ENCODE measurements at regions not wholly inside any gene's neighbourhood (a gene's known extent, or its start where the extent isn't known, plus 50 kb on each side); places are given as distances from the start of the nearest gene placed in this dataset.

DNA sequence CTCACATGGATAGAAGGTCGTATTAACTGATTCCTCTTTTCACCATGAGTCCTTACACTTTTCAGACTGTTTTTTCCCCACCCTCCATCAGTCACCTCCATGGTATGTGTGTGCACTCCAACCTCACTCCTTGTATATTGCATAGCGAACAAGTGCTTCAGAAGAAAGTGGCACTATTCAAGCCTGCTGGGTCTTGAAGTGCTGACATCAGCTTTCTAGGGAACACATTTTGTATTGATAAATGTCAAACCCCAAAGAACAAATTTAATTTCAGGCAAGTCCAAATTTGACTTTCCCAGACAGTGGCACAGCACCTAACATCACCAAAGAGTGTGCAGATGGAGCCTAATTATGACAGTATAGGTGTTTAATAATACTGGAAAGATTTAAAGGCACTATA is 617.4 kb upstream of the STXBP6 start:
- no peak overlapping the region for H3K4me2 ChIP-seq (ENCODE audit: insufficient read depth, low read length)
- H3K79me2 ChIP-seq (ENCODE audit: control insufficient read depth, insufficient read depth, low read length): no peaks in the 10 kb centered on the region
- H4K20me1 ChIP-seq (replicated peaks; ENCODE audit: control insufficient read depth, insufficient read depth, low read length): no peaks in the 10 kb centered on the region
- no peak overlapping the region for H3K9ac ChIP-seq (ENCODE audit: insufficient read depth in 1 of 2, low read depth in 2 of 2, low read length in 2 of 2)
- POLR2A ChIA-PET: no interaction called here
- no peaks in the 10 kb centered on the region for H3K36me3 ChIP-seq (ENCODE audit: control insufficient read depth, insufficient read depth, low read length)
- FAIRE-seq (no peak), DNase-seq (ENCODE audit: extremely low read depth in 1 of 4, low spot score in 3 of 4) (no peak), ATAC-seq (no peak)
- H3K4me3 ChIP-seq: no peak overlapping the region
- in situ Hi-C loops (cut with MboI) (no loop called here), intact Hi-C loops (cut with micrococcal nuclease) (no loop called here)
- CTCF ChIA-PET (ENCODE audit: low intra/inter-chr PET ratio): no interaction called here
- no peak overlapping the region for H3K27ac ChIP-seq (ENCODE audit: extremely low read depth, low read depth, low read length)
- H3K9me1 ChIP-seq (ENCODE audit: control insufficient read depth, insufficient read depth, low read length): no peaks in the 10 kb centered on the region
- 0% methylated on average over 2 of the region's 2 CpGs for WGBS (ENCODE audit: insufficient coverage, low coverage, missing lambda C conversion rate)
- no peaks in the 10 kb centered on the region for H3K4me1 ChIP-seq (replicated peaks in 1 of 2; ENCODE audit: control insufficient read depth in 2 of 2, insufficient read depth in 2 of 2, low read length in 2 of 2)
- H3K27me3 ChIP-seq (ENCODE audit: control insufficient read depth in 2 of 2, insufficient read depth in 2 of 2, low read length in 2 of 2): no peaks in the 10 kb centered on the region
- BruUV-seq (replicated peaks): no TSS peak
- no peak overlapping the region for H2AFZ ChIP-seq (ENCODE audit: low read depth, low read length)
- TF ChIP-seq, protein P1, sequence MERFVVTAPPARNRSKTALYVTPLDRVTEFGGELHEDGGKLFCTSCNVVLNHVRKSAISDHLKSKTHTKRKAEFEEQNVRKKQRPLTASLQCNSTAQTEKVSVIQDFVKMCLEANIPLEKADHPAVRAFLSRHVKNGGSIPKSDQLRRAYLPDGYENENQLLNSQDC (CRISPR knock-in tag; IDR thresholded peaks at IDR 0.05): no peak
- TF ChIP-seq ADNP (tag; IDR thresholded peaks at IDR 0.05): no peak
- TF ChIP-seq NEUROD1 (IDR thresholded peaks at IDR 0.05; ENCODE audit: borderline replicate concordance, low read depth, low read length, partially characterized antibody): no peak
- no peak for TF ChIP-seq WHSC1 (IDR thresholded peaks at IDR 0.05; ENCODE audit: low read length)
- TF ChIP-seq SRSF3 (IDR thresholded peaks at IDR 0.05; ENCODE audit: insufficient read depth, low read length): no peak
- no peak for TF ChIP-seq HDAC6 (IDR thresholded peaks at IDR 0.05; ENCODE audit: low read depth, low read length)
- TF ChIP-seq KAT2B (IDR thresholded peaks at IDR 0.05; ENCODE audit: low read depth, low read length): no peak
- TF ChIP-seq HDAC8 (tag; IDR thresholded peaks at IDR 0.05): no peak
- TF ChIP-seq, protein P2, sequence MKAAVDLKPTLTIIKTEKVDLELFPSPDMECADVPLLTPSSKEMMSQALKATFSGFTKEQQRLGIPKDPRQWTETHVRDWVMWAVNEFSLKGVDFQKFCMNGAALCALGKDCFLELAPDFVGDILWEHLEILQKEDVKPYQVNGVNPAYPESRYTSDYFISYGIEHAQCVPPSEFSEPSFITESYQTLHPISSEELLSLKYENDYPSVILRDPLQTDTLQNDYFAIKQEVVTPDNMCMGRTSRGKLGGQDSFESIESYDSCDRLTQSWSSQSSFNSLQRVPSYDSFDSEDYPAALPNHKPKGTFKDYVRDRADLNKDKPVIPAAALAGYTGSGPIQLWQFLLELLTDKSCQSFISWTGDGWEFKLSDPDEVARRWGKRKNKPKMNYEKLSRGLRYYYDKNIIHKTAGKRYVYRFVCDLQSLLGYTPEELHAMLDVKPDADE (conservative IDR thresholded peaks at IDR 0.05; ENCODE audit: control insufficient read depth, low read depth, low read length): no peak
- TF ChIP-seq ZNF57 (CRISPR knock-in tag; IDR thresholded peaks at IDR 0.05): no peak
- TF ChIP-seq ZNF696 (CRISPR knock-in tag; conservative IDR thresholded peaks at IDR 0.05): no peak
- TF ChIP-seq, protein P3, sequence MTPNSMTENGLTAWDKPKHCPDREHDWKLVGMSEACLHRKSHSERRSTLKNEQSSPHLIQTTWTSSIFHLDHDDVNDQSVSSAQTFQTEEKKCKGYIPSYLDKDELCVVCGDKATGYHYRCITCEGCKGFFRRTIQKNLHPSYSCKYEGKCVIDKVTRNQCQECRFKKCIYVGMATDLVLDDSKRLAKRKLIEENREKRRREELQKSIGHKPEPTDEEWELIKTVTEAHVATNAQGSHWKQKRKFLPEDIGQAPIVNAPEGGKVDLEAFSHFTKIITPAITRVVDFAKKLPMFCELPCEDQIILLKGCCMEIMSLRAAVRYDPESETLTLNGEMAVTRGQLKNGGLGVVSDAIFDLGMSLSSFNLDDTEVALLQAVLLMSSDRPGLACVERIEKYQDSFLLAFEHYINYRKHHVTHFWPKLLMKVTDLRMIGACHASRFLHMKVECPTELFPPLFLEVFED (CRISPR knock-in tag; conservative IDR thresholded peaks at IDR 0.05): no peak
- TF ChIP-seq, protein P4, sequence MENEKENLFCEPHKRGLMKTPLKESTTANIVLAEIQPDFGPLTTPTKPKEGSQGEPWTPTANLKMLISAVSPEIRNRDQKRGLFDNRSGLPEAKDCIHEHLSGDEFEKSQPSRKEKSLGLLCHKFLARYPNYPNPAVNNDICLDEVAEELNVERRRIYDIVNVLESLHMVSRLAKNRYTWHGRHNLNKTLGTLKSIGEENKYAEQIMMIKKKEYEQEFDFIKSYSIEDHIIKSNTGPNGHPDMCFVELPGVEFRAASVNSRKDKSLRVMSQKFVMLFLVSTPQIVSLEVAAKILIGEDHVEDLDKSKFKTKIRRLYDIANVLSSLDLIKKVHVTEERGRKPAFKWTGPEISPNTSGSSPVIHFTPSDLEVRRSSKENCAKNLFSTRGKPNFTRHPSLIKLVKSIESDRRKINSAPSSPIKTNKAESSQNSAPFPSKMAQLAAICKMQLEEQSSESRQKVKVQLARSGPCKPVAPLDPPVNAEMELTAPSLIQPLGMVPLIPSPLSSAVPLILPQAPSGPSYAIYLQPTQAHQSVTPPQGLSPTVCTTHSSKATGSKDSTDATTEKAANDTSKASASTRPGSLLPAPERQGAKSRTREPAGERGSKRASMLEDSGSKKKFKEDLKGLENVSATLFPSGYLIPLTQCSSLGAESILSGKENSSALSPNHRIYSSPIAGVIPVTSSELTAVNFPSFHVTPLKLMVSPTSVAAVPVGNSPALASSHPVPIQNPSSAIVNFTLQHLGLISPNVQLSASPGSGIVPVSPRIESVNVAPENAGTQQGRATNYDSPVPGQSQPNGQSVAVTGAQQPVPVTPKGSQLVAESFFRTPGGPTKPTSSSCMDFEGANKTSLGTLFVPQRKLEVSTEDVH (IDR thresholded peaks at IDR 0.05; ENCODE audit: low read depth, partially characterized antibody): no peak
- TF ChIP-seq ZNF174 (CRISPR knock-in tag; IDR thresholded peaks at IDR 0.05): no peak
- no peak for TF ChIP-seq SIRT6 (IDR thresholded peaks at IDR 0.05; ENCODE audit: low read depth, low read length)
- no peak for TF ChIP-seq RHOXF2B (CRISPR knock-in tag; conservative IDR thresholded peaks at IDR 0.05)
- TF ChIP-seq ZNF561 (CRISPR knock-in tag; conservative IDR thresholded peaks at IDR 0.05): no peak
- no peak for TF ChIP-seq ATF7 (IDR thresholded peaks at IDR 0.05)
- H3K9me3 ChIP-seq (replicated peaks; ENCODE audit: control insufficient read depth, insufficient read depth, low read depth, low read length): no peaks in the 10 kb centered on the region

All from K562 (cell line).